ENCODE measurements at regions not wholly inside any gene's neighbourhood (a gene's known extent, or its start where the extent isn't known, plus 50 kb on each side); places are given as distances from the start of the nearest gene placed in this dataset.
"Not testable (repeated sequence)": the region's sequence is repeated elsewhere in the genome, so short reads cannot be mapped to it uniquely, and the experiment has no call there.

- DNase-seq (ENCODE audit: low spot score), result no peak
These were observed 175.5 kb downstream of the AKAIN1 start for GRCh38 chr18:5021558-5021957.

- DNase-seq (ENCODE audit: low spot score), result no peak
These were observed 181.8 kb downstream of the AKAIN1 start for GRCh38 chr18:5015213-5015612.

GRCh38 chr18:5004031-5004820, 192.8 kb downstream of the AKAIN1 start:
- DNase-seq (ENCODE audit: low spot score), result not testable (repeated sequence)

GRCh38 chr18:4994710-4995109, 202.3 kb downstream of the AKAIN1 start:
- no peak for DNase-seq (ENCODE audit: low spot score)

GRCh38 chr18:4987452-4988405, 209.3 kb downstream of the AKAIN1 start:
- DNase-seq (ENCODE audit: low spot score), result no peak

GRCh38 chr18:4986677-4987076, 210.4 kb downstream of the AKAIN1 start:
- no peak for DNase-seq (ENCODE audit: low spot score)

GRCh38 chr18:4986066-4986465, 211.0 kb downstream of the AKAIN1 start:
- DNase-seq (ENCODE audit: low spot score), result no peak

GRCh38 chr18:4961121-4961909, 235.7 kb downstream of the AKAIN1 start:
- DNase-seq (ENCODE audit: low spot score), result no peak

- DNase-seq (ENCODE audit: low spot score), result no peak
These were observed 236.5 kb downstream of the AKAIN1 start for GRCh38 chr18:4960578-4960977.

GRCh38 chr18:4931209-4931608, 265.8 kb downstream of the AKAIN1 start:
- DNase-seq (ENCODE audit: low spot score), result no peak

- DNase-seq (ENCODE audit: low spot score), result no peak
These were observed 275.5 kb downstream of the AKAIN1 start for GRCh38 chr18:4921548-4921947.

GRCh38 chr18:4917509-4917908, 279.5 kb downstream of the AKAIN1 start:
- not testable (repeated sequence) for DNase-seq (ENCODE audit: low spot score)

GRCh38 chr18:4908328-4908727, 288.7 kb downstream of the AKAIN1 start:
- DNase-seq (ENCODE audit: low spot score), result no peak

- no peak for DNase-seq (ENCODE audit: low spot score)
These were observed 290.2 kb downstream of the AKAIN1 start for GRCh38 chr18:4906856-4907255.

- DNase-seq (ENCODE audit: low spot score), result no peak
These were observed 308.6 kb downstream of the AKAIN1 start for GRCh38 chr18:4888251-4889040.

GRCh38 chr18:4878480-4878879, 318.6 kb downstream of the AKAIN1 start:
- DNase-seq (ENCODE audit: low spot score), result no peak

- no peak for DNase-seq (ENCODE audit: low spot score)
These were observed 325.9 kb downstream of the AKAIN1 start for GRCh38 chr18:4871197-4871596.

GRCh38 chr18:4870177-4870773, 326.8 kb downstream of the AKAIN1 start:
- no peak for DNase-seq (ENCODE audit: low spot score)

- DNase-seq (ENCODE audit: low spot score), result no peak
These were observed 327.9 kb downstream of the AKAIN1 start for GRCh38 chr18:4869155-4869554.

GRCh38 chr18:4858379-4859127, 338.5 kb downstream of the AKAIN1 start:
- DNase-seq (ENCODE audit: low spot score), result peak; percentile 59
